Neural cell (in vitro differentiated cells): ENCODE measurements at regions not wholly inside any gene's neighbourhood (a gene's known extent, or its start where the extent isn't known, plus 50 kb on each side); places are given as distances from the start of the nearest gene placed in this dataset.

Experiments
- CTCF ChIP-seq: fragments of 450-650 bp; IDR thresholded peaks from 2 replicates; pipeline ENCODE4 v1.5.1; 2014; ENCODE audit warnings: antibody characterized with exemption, mild to moderate bottlenecking, moderate library complexity; ENCODE audit not compliant: poor library complexity, severe bottlenecking
- EZH2 ChIP-seq: fragments of 200-600, 300-800 bp; shearing (Covaris generic), sonication (generic); IDR thresholded peaks from 2 replicates; pipeline ENCODE4 v1.6.1; 2014; ENCODE audit warnings: antibody characterized with exemption, low read length, borderline replicate concordance, mild to moderate bottlenecking; ENCODE audit not compliant: insufficient read depth, poor library complexity, severe bottlenecking
- POLR2AphosphoS5 ChIP-seq: IDR thresholded peaks from 2 replicates; pipeline ENCODE4 v1.6.1; 2012
- RAD21 ChIP-seq: fragments of 450-650 bp; conservative IDR thresholded peaks from 2 replicates; pipeline ENCODE4 v1.6.1; 2014; ENCODE audit warnings: antibody characterized with exemption, mild to moderate bottlenecking, moderate library complexity
- SMC3 ChIP-seq: fragments of 450-650 bp; conservative IDR thresholded peaks from 2 replicates; pipeline ENCODE4 v1.6.1; 2014; ENCODE audit warnings: antibody characterized with exemption, mild to moderate bottlenecking, moderate library complexity; ENCODE audit not compliant: poor library complexity
- TF ChIP-seq, protein P1 (sequence below): IDR thresholded peaks from 2 replicates; pipeline ENCODE4 v1.6.1; 2012; ENCODE audit warnings: borderline replicate concordance

DNA sequence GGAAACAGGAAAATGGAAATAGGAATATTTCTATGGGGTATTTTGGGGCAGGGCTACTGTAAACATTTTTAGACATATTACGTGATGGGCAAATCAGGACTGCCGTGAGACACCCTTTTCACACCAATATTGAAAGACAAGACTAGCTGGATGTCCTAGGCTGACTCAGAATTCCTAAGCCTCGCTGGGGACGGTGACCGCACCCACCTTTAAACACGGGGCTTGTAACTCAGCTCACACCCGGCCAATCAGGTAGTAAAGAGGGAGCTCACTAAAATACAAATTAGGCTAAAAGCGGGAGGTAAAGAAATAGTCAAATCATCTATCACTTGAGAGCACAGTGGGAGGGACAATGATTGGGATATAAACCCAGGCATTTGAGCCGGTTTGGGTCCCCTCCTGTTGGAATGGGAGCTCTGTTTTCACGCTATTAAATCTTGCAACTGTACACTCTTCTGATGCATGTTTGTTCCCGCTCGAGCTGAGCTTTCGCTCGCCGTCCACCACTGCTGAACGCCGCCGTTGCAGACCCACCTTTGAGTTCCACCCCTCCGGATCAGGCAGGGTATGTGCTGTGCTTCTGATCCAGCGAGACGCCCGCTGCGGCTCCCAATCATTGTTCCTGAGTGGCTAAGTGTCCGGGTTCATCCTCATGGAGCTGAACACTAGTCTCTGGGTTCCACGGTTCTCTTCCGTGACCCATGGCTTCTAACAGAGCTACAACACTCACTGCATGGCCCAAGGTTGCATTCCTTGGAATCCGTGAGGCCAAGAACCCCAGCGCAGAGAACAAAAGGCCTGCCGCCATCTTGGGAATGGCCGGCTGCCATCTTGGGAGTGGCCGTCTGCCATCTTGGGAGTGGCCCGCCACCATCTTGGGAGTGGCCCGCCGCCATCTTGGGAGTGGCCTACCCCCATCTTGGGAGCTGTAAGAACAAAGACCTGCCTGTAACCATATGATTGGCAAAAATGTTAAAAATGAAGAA lies 152.6 kb downstream of the CRLF2 start:
- no peak for TF ChIP-seq CTCF
- no peak for TF ChIP-seq RAD21
- TF ChIP-seq POLR2AphosphoS5: no peak
- no peak for TF ChIP-seq EZH2
- TF ChIP-seq SMC3: no peak
- TF ChIP-seq, protein P1, sequence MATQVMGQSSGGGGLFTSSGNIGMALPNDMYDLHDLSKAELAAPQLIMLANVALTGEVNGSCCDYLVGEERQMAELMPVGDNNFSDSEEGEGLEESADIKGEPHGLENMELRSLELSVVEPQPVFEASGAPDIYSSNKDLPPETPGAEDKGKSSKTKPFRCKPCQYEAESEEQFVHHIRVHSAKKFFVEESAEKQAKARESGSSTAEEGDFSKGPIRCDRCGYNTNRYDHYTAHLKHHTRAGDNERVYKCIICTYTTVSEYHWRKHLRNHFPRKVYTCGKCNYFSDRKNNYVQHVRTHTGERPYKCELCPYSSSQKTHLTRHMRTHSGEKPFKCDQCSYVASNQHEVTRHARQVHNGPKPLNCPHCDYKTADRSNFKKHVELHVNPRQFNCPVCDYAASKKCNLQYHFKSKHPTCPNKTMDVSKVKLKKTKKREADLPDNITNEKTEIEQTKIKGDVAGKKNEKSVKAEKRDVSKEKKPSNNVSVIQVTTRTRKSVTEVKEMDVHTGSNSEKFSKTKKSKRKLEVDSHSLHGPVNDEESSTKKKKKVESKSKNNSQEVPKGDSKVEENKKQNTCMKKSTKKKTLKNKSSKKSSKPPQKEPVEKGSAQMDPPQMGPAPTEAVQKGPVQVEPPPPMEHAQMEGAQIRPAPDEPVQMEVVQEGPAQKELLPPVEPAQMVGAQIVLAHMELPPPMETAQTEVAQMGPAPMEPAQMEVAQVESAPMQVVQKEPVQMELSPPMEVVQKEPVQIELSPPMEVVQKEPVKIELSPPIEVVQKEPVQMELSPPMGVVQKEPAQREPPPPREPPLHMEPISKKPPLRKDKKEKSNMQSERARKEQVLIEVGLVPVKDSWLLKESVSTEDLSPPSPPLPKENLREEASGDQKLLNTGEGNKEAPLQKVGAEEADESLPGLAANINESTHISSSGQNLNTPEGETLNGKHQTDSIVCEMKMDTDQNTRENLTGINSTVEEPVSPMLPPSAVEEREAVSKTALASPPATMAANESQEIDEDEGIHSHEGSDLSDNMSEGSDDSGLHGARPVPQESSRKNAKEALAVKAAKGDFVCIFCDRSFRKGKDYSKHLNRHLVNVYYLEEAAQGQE: no peak
